Muscle of back (tissue), 3 donors: ENCODE measurements at regions not wholly inside any gene's neighbourhood (a gene's known extent, or its start where the extent isn't known, plus 50 kb on each side); places are given as distances from the start of the nearest gene placed in this dataset.

ENCODE experiments used
- DNase-seq, 3 donors: peaks; one replicate each; pipeline versions ENCODE4 v3.0.0 to v3.0.0-alpha.2; 2013

DNA sequence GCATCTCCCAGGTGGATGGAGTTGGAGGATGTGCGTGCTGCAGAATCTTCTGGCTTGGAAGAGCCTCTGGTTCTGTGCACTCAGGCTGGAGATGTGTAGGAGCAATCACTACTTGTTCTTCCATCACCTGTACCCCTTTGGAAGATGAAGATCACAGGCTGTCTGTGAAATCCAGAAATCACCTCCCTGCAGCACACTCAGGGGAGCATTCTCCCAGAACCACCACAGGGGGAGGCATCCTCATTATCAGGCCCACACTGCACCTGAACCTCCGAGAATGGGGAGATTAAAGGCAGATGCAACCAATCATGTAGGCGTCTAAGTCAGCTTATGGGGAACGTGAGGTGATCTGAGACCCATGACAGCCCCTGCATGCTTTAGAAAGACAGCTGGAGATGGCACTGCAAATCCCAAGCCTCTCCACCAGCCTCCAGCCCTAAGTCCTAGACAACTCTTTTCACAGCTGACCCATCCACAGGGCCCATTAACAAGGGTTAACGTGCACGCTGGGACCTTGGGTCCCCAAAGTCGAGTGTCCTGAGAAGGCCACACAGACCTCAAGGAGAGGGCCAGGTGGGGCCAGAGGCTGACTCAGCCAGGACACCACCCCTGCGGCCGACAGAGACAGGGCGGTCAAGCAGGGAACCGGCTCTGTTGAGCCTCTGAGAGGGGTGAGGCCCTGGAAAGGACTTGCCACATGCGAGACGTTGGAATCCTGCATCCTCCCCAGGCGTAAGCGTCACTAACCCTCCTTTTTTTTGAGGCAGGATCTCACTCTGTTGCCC is 314.9 kb downstream of the EIPR1 start:
- no peak for DNase-seq

DNA sequence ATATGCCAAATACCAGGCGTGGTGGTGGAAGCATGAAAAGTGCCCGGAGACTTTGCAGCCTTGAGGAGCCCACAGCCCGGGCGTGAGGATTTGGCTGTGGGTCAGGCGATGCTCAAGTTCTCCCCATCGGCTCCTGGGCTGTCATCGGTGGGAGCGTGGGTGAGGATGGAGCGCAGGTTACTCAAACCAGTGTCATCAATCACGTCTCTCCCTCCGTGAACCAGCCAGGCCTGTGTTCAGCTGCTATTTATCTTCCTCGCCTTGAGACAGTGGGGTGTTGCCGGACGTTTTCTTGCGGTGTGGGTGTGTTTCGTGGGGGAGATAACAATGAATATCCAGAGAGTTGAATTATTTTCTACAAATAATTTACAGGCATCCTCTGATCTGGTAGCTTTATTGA is 317.6 kb downstream of the EIPR1 start:
- no peak for DNase-seq

DNA sequence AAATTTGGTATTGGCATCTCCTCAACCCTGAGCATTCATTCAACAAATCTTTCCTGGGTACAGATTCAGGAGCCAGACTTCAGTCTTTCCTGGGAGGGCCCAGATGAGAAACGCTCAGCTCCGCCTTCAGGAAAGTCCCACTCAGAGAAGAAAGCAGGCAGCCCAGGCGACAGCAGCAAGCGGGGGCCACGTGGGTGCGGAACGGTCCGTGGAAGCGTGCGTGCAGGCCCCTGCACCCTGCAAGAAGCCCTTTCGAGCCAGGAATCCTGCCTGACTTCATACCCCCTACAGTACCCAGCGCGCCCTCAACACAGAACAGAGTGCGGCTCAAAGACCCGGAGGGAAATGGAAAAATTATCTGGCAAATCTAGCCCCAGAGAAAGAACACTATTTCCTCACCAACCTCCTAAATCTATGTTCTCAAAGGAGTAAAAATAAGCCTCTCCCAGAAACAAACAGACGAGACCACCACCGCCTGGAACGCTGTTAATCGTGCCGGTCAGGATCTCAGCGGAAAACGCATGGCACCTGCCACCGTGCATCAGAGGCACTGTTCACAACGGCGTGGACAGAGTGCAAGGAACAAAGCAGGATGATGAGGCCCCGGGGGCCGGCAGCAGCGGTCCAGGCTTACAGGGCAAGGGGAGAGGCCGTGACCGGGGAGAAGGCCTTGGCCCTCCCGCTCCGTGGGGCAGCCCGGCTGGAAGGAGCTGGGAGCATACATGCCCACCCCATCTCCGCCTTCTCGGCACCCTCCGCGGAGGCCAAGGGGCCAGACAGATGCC is 318.3 kb downstream of the EIPR1 start:
- no peak for DNase-seq

DNA sequence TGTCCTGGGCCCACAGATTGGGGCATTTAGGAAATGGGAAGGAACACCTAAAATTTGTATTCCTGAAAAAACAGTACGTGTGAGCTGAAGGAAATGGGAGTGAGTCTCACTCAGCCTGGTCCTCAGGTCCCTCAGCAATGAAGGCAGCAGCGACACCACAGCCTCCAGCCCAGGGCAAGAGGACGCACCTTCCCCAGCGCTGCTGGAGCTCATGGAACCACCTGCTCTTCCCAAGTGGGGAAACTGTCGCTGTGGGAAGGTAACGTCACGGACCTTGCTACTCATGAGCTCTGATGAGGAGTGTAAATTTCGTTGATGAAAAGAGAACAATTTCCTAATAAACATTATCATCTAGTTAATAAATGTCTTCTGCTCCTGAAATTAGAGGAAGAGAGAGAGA is 323.6 kb downstream of the EIPR1 start:
- no peak for DNase-seq

DNA sequence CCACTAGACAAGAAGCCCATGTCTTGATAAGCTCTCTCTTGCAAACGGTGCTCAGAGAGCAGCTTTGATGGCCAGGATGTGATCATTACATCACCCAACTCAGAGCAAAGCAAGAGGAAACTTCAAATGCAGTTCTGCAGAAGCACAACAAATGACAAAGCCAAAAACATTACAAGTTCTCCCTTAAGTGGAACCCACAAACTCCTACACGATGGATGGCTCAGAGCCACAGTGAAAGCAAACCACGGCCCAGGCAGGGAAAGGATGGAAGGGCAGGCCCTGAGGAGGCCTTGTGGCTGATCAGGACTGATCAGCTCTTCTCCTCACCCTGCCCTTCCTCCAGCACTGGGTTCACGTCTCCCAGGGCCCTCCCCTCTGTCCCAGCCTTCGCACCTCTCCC is 326.4 kb downstream of the EIPR1 start:
- no peak for DNase-seq

DNA sequence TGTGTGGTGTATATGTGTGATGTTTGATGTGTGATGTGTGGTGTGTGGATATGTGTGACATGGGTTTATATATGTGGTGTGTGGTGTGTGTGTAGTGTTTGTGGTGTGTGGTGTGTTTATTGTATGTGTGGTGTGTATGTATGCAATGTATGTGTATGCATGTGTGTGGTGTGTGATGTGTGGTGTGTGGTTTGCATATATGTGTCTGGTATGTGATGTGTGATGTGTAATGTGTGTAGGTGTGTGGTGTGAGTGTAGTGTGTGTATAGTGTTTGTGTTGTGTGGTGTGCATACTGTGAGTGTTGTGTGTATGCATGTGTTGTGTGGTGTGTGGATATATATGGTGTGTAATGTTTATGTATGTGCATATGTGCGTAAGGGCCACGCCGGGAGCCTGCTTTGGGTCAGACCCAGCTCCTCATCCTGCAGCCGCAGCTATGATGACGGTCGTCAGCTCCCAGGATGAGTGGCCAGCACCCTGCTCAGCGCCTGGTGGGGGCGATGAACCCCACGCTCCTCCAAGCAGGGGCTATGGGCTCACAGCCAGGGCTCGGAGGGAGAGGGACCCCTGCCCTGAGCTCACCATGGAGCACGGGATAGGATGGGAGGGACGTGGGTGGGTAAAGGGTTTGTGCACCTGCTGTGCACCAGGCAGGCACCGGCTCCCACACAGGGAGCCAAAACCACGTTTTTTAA is 331.3 kb downstream of the EIPR1 start:
- no peak for DNase-seq

DNA sequence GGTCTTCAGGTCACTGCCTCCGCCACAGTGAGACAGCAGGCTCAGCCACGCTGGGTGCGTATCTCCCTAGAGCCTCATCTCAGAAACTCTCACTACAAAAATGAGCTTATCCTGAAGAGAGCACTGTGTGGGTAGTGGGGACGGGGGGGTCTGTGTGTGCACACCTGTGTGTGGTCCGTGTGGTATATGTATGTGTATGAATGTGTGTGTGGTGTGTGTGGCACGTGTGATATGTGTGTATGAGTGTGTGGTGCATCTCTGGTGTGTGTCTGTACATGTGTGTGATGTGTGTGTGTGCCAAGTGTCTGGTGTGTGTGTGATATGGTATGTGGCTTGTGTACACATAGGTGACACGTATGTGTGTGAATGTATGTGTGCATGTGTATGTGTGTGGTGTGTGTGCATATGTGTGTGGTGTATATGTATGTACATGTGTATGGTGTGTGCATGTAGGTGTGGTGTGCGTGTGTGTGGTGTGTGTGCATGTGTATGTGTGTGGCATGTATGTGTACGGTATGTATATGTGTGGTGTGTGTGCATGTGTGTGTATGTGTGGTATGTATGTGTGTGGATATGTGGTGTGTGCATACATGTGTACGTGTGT is 332.2 kb downstream of the EIPR1 start:
- DNase-seq = no peak

DNA sequence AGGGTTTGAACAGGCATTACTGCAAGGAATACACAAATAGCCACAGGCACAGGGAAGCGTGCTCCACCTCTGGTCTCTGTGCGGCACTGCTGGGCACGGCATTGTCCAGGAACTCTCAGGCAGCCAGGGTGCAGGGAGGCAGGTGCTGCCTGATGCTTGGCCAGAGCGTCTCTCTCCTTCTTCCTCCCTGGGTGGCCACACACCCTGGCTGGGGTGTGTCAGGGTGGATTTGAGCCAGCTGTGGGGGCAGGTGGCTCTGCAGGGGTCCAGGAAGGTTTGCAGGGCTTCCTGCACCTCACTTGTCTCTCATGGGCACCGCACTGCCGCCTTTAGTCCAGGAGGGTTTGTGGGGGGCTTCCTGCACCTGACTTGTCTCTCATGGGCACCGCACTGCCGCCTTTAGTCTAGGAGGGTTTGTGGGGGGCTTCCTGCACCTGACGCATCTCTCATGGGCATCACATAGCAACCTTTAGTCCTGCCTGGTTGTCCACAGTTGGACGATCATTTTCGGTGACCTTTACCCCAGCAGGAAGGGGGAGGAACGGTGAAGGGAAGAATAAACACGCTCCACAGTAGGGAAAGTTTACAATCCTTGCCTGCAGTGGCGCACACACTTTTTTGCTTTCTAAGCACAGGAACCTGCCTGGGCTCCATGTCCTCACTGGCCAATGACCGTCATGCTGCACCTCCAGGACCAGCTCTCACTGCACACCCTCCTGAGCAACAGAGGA is 332.9 kb downstream of the EIPR1 start:
- DNase-seq = no peak

DNA sequence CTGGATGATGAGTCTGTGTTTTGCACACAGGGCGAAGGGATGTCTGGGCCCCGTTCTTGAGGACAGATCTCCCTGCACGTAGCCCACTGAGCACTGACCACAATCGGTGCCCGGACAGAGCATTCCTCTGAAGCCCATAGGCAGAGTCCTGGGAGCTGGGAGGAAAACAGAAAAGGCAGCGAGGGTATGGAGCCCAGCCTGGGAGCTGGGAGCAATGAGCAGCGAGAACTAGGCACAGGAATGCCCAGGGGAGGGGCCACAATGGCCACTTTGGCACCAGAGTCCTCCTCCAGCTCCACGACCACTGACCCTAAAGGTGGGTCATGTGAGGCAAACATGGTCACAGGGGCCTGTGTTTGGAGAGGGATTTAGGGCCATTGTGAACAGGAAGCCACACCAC is 333.9 kb downstream of the EIPR1 start:
- no peak for DNase-seq

DNA sequence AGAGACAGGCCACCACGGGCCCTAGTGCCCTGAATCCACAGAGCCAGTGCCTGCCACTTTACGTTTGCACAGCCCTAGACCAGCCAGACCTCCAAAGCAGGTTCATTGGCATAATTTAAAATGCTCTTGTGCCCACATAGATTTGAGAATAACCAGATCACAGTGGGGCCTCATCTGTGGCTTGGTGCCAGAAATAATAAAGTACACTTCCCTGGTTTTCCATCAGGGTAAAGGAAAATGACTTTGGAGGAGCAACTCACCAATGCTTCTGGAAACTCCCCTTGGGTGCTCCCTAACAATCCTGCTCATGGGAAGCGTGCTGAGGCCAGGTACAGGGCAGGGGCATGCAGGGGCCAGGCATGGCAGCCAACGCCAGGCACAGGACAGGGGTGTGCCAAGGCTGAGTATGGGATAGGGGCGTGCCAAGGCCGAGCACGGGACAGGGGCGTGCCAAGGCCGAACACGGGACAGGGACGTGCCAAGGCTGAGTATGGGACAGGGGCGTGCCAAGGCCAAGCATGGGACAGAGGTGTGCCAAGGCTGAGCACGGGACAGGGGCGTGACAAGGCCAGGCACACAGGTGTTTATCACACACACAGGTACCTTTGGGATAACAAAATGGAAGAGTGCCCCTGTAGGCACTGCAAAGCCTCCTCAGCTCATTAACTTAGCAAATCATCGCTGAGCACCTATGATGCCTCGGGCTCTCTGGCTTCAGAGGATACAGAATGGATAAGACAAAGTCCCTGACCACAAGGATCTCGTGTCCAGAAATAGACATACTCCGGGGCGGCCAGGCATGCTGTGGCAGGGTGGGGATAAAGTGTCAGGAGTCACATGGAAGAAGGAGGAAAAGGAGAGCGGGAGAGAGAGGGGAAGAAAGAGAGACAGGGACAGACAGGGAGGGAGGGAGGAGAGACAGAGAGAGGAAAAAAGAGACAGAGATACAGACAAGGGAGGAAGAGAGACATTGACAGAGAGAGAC is 334.7 kb downstream of the EIPR1 start:
- DNase-seq = peak in 1 of 3 donors; percentile 12

DNA sequence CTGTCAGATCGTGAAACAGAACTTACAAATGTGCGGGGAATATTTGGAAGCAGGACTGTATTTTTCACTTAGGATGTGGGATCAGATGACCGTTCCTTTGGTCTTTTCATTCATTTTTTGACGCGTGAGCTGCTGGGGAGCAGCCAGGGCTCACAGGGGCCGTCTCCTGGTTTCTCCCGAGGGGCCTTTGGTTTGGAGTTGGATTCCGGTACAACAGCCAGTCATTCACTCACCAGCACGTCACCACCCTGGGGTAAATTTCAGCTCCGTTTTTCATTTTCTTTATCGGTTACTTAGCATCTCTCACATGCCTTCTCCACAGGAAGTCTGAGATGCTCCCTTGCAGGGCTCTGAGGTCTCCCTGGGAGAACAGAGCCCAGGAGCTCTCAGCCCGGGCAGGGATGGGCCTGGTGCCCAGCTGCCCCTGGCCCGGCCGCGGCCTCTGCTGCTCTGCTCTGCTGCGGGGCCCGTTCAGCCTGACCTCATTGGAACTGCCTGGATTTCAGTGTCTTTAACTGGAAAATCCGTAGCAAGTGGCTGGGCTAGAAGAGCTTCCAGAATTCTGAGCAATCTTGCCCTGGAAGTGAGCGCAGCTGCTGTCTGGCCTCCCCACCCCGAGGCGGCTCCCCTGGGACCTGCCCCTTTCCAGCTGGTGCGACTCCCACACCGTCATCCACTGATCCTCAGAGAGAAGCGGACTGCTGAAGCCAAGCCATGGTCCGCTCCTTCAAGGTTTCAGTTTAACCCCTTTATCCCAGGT is 335.6 kb downstream of the EIPR1 start:
- peak; percentile 40 to 80 (median 64) for DNase-seq

DNA sequence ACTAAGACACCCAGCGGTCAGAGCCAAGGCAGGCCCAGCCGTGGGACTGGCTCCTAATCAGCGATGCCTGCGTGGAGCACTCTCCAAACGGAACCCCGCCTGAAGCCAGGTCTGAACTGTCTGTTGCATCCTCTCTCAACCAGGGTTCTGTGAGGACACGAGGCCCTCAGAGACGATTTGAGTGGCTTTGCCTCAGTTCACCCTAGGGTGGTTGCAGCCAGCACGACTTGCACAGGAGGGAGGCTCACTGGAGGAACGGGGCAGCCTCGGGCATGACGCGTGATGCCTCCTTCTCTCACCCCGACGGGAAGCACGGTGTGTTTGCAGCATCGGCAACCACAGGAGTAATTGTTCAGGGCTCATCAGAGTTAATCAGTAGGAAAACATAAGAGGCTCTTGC is 336.4 kb downstream of the EIPR1 start:
- peak in 1 of 3 donors; percentile 22 for DNase-seq

DNA sequence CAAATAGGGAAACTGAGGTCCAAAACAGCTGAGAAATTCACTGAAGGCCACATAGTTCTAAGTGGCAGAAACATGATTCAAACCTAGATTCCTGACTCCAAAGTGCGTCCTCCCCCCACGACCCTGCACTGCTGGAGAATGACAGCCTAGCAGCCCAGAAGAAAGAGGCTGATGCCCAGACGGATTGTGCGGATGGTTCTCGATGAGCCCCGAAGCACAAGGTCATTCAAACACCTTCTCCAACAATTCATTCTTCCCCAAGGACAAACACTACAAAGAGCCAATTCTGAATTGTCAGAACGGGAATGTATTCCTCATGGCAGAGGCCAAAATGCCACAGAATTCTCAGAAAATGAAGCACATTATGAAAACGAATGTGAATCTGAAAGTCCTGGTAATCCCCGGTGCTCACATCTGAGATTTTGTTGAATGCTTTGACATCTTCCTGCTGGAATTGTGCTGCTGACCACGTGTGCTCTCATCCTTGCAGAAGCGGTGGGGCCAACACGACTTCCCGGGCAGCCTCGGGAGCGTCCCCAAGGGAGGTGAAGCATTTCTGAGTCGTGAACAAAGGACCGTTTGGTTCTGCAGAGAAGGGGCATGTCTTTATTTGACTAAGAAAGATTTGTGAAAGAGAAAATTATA is 337.0 kb downstream of the EIPR1 start:
- DNase-seq = peak in 2 of 3 donors; percentile 22 to 47

DNA sequence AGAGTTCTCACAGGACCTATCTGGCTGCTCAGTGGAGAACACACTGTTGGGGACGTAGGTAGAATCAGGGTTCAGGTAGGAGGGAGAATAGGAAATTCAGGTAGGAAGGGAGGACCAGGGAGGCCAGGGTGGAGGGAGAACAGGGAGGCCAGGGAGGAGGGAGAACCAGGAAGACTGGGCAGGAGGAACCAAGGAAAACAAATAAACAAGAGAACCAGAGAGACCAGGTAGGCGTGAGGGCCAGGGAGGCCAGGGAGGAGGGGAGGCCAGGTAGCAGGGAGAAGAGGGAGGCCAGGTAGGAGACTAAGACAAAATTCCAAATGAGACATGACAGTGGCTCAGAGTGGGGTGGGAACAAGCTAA is 337.6 kb downstream of the EIPR1 start:
- no peak for DNase-seq

DNA sequence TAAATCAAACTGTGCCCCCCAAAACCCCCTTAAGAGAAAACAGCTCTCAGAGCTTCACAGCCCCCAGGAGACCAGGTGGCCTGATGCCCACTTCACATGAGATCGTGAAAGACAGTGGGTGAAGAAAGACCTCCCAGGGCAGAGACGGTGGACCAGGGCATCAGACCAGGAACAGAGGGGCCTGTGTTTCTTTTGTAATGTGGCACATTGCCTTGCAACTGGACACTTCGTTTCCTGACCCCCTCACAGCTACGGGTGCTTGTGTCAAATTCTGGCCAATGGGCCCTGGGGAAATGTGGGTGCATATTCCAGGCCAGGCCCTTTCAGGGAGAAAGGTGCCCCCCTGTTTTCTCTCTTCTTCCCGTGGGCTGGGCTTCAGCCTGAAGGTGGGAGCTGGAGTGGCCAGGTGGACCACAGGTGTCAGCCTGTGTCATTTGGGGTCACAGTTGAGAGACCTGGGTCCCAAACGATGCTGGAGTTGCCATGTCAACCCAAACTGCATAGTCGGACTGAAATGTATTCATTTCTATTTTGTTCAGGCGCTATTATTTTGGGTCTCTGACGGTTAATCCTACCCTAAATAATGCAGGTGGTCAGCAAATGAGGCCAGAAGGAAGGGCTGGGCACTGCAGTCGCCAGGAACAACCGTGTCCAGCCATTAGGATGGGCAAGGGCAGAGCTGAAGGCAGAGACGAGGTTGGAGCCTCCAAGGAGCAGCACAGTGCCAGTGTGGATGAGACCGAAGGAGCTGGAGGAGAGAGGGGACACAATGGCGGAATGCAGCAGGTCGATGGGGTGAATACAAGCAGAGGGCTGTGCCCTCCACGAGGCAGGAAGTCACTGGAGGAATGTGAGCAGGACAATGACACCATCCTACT is 338.2 kb downstream of the EIPR1 start:
- no peak for DNase-seq

DNA sequence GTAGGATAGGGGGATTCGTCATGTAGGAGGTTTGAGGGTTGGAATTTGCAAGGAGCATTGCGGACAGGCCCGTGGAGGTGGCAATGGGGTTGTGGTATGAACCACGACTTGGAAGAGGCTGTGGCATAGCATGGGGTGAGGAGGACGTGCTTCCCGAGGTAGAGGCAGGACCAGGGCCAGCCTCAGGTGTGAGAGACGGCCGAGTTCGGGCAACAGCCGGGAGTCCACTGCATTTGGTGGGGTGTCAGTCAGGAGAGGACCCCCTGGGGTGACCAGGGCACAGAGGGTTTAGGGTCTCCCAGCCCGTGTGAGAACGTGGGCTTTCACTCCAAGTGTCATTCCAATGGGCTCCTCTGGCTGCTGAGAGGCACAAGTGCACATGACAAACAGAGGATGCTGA is 339.0 kb downstream of the EIPR1 start:
- no peak for DNase-seq

DNA sequence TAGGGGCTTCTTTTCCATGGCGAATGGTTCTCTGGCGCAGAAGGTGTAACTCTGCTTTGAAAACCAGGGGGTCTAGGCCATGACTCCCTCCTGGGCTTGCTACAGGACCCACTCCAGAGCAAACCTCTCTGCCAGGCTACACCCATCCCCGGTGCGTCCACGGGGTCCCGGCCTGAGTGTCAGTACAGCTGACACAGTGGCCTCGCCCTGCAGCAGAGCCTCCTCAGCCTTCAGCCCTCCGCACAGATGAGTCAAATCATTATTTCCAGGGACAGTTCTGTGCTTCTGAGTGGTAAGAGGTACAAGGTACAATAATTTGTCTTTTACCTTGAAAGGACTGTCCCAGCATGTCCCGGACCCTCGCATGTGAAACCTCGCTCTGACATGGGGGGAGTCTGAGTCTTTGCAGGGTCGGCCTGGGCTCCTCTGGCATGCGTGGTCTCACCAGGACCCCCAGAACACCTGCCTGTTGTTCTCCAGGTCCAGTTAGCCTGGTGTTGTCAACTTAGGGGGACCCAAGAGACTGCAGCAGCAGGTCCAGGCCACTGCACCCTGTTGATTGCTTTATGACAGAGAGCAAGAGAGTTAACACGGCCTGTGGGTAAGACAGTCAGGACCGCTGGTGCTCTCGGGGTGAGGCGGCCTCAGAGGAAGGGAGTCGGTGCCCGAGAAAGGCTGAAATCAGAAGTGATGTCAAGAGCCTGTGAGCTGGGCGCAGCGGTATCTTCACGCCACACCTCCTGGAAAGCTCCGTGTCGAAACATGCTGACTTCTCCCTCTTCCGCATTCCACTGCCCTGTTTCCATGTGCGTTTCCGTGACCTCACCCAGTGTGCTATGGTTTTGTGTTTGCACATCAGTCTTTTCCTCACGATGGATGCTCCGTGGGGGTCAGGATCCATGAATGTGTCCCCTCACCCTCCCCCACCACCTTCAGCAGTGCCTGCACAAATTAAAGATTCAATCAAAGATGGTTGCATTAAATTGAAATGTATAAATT is 340.1 kb downstream of the EIPR1 start:
- DNase-seq = no peak
